ENCODE measurements at regions not wholly inside any gene's neighbourhood (a gene's known extent, or its start where the extent isn't known, plus 50 kb on each side); places are given as distances from the start of the nearest gene placed in this dataset.

- no peak for DNase-seq (ENCODE audit: low spot score)
- Histone ChIP-seq H4K20me1 (ENCODE audit: insufficient read depth, low read length) (no peaks in the 10 kb centered on the region), H3K4me3 (replicated peaks in 1 of 3; ENCODE audit: insufficient read depth in 1 of 3, low read depth in 2 of 3, low read length in 3 of 3) (no peak overlapping the region), H3K79me2 (ENCODE audit: insufficient read depth, low read length) (no peaks in the 10 kb centered on the region), H3K9ac (ENCODE audit: insufficient read depth, low read depth, low read length) (no peak overlapping the region), H3K27ac (ENCODE audit: extremely low read length, insufficient read depth, low read length) (no peak overlapping the region), H3K4me1 (ENCODE audit: insufficient read depth, low read length) (no peaks in the 10 kb centered on the region), H2AFZ (ENCODE audit: low read length) (no peak overlapping the region), H3K36me3 (replicated peaks in 1 of 2; ENCODE audit: control insufficient read depth in 1 of 2, insufficient read depth in 2 of 2, low read length in 2 of 2) (no peaks in the 10 kb centered on the region), H3K27me3 (ENCODE audit: control insufficient read depth in 1 of 2, insufficient read depth in 2 of 2, low read length in 2 of 2) (no peaks in the 10 kb centered on the region), H3K9me3 (ENCODE audit: low read length) (no peaks in the 10 kb centered on the region), H3K4me2 (ENCODE audit: low read depth, low read length) (no peak overlapping the region)
- no peak for ATAC-seq
- 0% methylated on average over 1 of the region's 1 CpG for WGBS (ENCODE audit: low lambda C conversion rate)
- in situ Hi-C loops (cut with HindIII; ENCODE audit: extremely low pct_ligation_motif_present, low pct_unique_long_range_greater_than_20kb) = no loop called here
- POLR2A ChIA-PET = no interaction called here
- CTCF ChIA-PET (ENCODE audit: low intra/inter-chr PET ratio, low total read pairs) = no interaction called here
- FAIRE-seq = no peak
- TF ChIP-seq, protein P1, sequence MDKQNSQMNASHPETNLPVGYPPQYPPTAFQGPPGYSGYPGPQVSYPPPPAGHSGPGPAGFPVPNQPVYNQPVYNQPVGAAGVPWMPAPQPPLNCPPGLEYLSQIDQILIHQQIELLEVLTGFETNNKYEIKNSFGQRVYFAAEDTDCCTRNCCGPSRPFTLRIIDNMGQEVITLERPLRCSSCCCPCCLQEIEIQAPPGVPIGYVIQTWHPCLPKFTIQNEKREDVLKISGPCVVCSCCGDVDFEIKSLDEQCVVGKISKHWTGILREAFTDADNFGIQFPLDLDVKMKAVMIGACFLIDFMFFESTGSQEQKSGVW (CRISPR knock-in tag; IDR thresholded peaks at IDR 0.05; ENCODE audit: borderline replicate concordance) = no peak
- TF ChIP-seq CENPX (CRISPR knock-in tag; IDR thresholded peaks at IDR 0.05) = no peak
- TF ChIP-seq MIER2 (CRISPR knock-in tag; IDR thresholded peaks at IDR 0.05) = no peak
- no peak for TF ChIP-seq FOSL2 (CRISPR knock-in tag; IDR thresholded peaks at IDR 0.05)
- TF ChIP-seq TGIF2 (CRISPR knock-in tag; IDR thresholded peaks at IDR 0.05) = no peak
- TF ChIP-seq ELF1 (CRISPR knock-in tag; IDR thresholded peaks at IDR 0.05) = no peak
- TF ChIP-seq, protein P2, sequence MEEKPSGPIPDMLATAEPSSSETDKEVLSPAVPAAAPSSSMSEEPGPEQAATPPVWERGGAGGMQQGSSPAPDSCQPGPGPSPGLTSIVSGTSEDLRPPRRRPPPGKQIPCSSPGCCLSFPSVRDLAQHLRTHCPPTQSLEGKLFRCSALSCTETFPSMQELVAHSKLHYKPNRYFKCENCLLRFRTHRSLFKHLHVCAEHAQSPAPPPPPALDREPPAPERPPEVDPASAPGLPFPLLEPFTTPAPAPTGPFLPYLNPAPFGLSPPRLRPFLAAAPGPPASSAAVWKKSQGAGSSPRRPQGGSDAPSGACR (CRISPR knock-in tag; IDR thresholded peaks at IDR 0.05) = no peak
- TF ChIP-seq ZFP36L1 (CRISPR knock-in tag; IDR thresholded peaks at IDR 0.05) = no peak
- no peak for TF ChIP-seq SOX13 (IDR thresholded peaks at IDR 0.05)
- TF ChIP-seq SOX13 (CRISPR knock-in tag; conservative IDR thresholded peaks at IDR 0.05 in 1 of 2, IDR thresholded peaks at IDR 0.05 in 1 of 2) = no peak
- no peak for TF ChIP-seq HES4 (CRISPR knock-in tag; IDR thresholded peaks at IDR 0.05; ENCODE audit: borderline replicate concordance)
- TF ChIP-seq ZFP1 (CRISPR knock-in tag; IDR thresholded peaks at IDR 0.05) = no peak
- TF ChIP-seq, protein P3, sequence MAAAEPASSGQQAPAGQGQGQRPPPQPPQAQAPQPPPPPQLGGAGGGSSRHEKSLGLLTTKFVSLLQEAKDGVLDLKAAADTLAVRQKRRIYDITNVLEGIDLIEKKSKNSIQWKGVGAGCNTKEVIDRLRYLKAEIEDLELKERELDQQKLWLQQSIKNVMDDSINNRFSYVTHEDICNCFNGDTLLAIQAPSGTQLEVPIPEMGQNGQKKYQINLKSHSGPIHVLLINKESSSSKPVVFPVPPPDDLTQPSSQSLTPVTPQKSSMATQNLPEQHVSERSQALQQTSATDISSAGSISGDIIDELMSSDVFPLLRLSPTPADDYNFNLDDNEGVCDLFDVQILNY (CRISPR knock-in tag; conservative IDR thresholded peaks at IDR 0.05) = no peak
- no peak for TF ChIP-seq SNAPC5 (CRISPR knock-in tag; IDR thresholded peaks at IDR 0.05; ENCODE audit: borderline replicate concordance)
- no peak for TF ChIP-seq TEAD2 (CRISPR knock-in tag; IDR thresholded peaks at IDR 0.05)
- intact Hi-C loops (cut with micrococcal nuclease; ENCODE audit: unreplicated experiment) = no loop called here
- BruUV-seq (replicated peaks) = no TSS peak
Observed at GRCh38 chr3:161941891-161942290, 445.3 kb downstream of the OTOL1 start.

All from HepG2 (cell line).